ENCODE measurements at regions not wholly inside any gene's neighbourhood (a gene's known extent, or its start where the extent isn't known, plus 50 kb on each side); places are given as distances from the start of the nearest gene placed in this dataset.

DNA sequence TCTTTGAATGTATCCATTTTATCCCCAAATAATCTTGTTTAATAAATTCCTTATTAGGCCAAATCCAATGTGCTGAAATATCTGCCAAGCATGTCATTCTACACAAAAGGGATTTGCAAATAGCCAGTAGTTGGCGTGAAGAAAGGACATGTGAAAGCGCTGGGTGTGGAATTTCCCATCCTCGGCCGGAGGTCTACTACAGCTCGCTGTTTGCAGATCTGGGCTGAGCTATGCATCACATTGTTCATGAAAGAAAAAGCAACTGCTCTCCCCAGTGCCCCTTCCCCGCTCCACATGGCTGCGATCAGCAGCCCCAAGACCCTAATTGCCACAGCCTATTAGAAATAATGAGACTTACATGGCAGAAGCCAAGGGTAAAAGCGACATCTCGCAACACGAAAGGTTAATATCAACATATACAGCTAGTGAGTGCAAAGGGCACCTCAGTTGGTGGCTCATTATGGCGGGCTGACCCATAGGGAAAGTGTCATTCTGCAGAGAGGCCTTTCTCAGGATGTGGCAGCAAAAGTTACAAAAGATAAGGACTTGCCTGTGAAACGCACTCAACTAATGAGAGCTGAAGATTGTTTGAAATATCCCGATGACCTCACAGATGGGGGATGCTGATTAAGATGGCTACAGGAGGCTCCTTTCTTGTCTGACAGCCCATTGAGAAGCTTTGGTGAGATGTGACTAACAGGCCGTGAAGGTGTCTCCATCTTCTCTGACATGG is 126.9 kb upstream of the CYP1B1 start (continued):
- TF ChIP-seq, protein P1, sequence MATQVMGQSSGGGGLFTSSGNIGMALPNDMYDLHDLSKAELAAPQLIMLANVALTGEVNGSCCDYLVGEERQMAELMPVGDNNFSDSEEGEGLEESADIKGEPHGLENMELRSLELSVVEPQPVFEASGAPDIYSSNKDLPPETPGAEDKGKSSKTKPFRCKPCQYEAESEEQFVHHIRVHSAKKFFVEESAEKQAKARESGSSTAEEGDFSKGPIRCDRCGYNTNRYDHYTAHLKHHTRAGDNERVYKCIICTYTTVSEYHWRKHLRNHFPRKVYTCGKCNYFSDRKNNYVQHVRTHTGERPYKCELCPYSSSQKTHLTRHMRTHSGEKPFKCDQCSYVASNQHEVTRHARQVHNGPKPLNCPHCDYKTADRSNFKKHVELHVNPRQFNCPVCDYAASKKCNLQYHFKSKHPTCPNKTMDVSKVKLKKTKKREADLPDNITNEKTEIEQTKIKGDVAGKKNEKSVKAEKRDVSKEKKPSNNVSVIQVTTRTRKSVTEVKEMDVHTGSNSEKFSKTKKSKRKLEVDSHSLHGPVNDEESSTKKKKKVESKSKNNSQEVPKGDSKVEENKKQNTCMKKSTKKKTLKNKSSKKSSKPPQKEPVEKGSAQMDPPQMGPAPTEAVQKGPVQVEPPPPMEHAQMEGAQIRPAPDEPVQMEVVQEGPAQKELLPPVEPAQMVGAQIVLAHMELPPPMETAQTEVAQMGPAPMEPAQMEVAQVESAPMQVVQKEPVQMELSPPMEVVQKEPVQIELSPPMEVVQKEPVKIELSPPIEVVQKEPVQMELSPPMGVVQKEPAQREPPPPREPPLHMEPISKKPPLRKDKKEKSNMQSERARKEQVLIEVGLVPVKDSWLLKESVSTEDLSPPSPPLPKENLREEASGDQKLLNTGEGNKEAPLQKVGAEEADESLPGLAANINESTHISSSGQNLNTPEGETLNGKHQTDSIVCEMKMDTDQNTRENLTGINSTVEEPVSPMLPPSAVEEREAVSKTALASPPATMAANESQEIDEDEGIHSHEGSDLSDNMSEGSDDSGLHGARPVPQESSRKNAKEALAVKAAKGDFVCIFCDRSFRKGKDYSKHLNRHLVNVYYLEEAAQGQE (IDR thresholded peaks at IDR 0.05; ENCODE audit: borderline replicate concordance): no peak
- TF ChIP-seq EZH2 (IDR thresholded peaks at IDR 0.05; ENCODE audit: borderline replicate concordance, insufficient read depth, low read length, poor library complexity, severe bottlenecking) (no peak), TAF1 (IDR thresholded peaks at IDR 0.05; ENCODE audit: low read depth) (no peak)

DNA sequence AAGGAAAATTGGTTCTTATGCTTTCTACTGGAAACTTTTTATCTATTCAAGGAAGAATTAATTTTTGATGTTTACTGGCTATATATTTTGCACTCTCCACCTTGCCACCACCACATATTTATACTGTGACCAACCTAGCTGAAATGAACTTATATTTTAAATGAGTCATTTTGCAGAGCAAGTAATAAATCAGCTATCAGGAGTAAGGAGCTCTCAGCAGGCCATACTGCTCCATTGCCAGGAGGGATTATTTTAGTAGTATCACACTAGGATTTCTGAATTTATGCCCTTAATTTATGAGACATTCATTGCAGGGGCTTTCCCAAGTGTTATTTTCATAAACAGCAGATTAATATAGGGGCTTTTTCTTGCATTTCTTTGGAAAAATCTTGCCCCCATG is 125.8 kb upstream of the CYP1B1 start:
- TF ChIP-seq MXI1 (conservative IDR thresholded peaks at IDR 0.05; ENCODE audit: poor library complexity, severe bottlenecking) (no peak), TAF1 (IDR thresholded peaks at IDR 0.05; ENCODE audit: low read depth) (no peak), RAD21 (conservative IDR thresholded peaks at IDR 0.05) (no peak), EZH2 (IDR thresholded peaks at IDR 0.05; ENCODE audit: borderline replicate concordance, insufficient read depth, low read length, poor library complexity, severe bottlenecking) (no peak)
- TF ChIP-seq, protein P2, sequence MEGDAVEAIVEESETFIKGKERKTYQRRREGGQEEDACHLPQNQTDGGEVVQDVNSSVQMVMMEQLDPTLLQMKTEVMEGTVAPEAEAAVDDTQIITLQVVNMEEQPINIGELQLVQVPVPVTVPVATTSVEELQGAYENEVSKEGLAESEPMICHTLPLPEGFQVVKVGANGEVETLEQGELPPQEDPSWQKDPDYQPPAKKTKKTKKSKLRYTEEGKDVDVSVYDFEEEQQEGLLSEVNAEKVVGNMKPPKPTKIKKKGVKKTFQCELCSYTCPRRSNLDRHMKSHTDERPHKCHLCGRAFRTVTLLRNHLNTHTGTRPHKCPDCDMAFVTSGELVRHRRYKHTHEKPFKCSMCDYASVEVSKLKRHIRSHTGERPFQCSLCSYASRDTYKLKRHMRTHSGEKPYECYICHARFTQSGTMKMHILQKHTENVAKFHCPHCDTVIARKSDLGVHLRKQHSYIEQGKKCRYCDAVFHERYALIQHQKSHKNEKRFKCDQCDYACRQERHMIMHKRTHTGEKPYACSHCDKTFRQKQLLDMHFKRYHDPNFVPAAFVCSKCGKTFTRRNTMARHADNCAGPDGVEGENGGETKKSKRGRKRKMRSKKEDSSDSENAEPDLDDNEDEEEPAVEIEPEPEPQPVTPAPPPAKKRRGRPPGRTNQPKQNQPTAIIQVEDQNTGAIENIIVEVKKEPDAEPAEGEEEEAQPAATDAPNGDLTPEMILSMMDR (IDR thresholded peaks at IDR 0.05; ENCODE audit: poor library complexity, severe bottlenecking): no peak
- Histone ChIP-seq H3K79me2 (replicated peaks; ENCODE audit: insufficient read depth, low read length) (no peaks in the 10 kb centered on the region), H3K36me3 (ENCODE audit: insufficient read depth, low read length) (no peaks in the 10 kb centered on the region), H3K27ac (ENCODE audit: low read length) (no peak overlapping the region), H2AFZ (ENCODE audit: low read depth, low read length) (no peak overlapping the region), H3K9me3 (ENCODE audit: low read length) (no peaks in the 10 kb centered on the region), H3K9me2 (ENCODE audit: insufficient read depth, low read length) (no peaks in the 10 kb centered on the region), H3K9ac (ENCODE audit: low read length) (no peak overlapping the region), H3F3A (ENCODE audit: insufficient read depth, low read length, poor library complexity, severe bottlenecking) (no peaks in the 10 kb centered on the region), H3K4me3 (ENCODE audit: low read length) (no peak overlapping the region), H3K27me3 (ENCODE audit: insufficient read depth, low read depth, low read length) (no peaks in the 10 kb centered on the region), H3K4me2 (ENCODE audit: low read length) (no peak overlapping the region), H4K20me1 (ENCODE audit: insufficient read depth) (no peaks in the 10 kb centered on the region)

DNA sequence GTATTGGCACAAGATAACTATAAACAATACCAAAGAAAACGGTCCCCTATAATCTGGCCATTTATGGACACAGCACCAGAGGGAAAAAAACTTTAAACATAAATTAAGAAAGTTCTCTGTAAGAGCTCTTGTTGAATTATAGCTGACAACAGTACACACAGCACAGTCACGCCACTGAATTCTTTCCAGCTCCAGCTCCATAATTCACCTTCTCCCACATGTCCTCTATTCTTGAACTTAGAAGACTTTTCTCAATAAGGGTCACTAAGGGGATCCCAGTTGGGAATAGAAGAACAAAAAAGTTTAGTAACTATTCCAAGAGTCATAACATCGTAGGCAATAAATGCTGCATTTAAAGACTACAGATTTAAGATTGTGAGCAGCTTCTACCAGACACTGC is 124.6 kb upstream of the CYP1B1 start:
- Histone ChIP-seq H3K79me2 (replicated peaks; ENCODE audit: insufficient read depth, low read length) (no peaks in the 10 kb centered on the region), H3K9ac (ENCODE audit: low read length) (no peak overlapping the region), H3K9me3 (ENCODE audit: low read length) (no peaks in the 10 kb centered on the region), H4K20me1 (ENCODE audit: insufficient read depth) (no peaks in the 10 kb centered on the region), H3K36me3 (ENCODE audit: insufficient read depth, low read length) (no peaks in the 10 kb centered on the region), H3K27me3 (ENCODE audit: insufficient read depth, low read depth, low read length) (no peaks in the 10 kb centered on the region), H3K9me2 (ENCODE audit: insufficient read depth, low read length) (no peaks in the 10 kb centered on the region), H3K4me3 (ENCODE audit: low read length) (no peak overlapping the region), H3K27ac (ENCODE audit: low read length) (no peak overlapping the region), H3K4me2 (ENCODE audit: low read length) (no peak overlapping the region), H2AFZ (ENCODE audit: low read depth, low read length) (no peak overlapping the region), H3F3A (ENCODE audit: insufficient read depth, low read length, poor library complexity, severe bottlenecking) (no peaks in the 10 kb centered on the region)
- TF ChIP-seq, protein P1 (IDR thresholded peaks at IDR 0.05; ENCODE audit: borderline replicate concordance): no peak
- TF ChIP-seq EZH2 (IDR thresholded peaks at IDR 0.05; ENCODE audit: borderline replicate concordance, insufficient read depth, low read length, poor library complexity, severe bottlenecking): no peak
- TF ChIP-seq TAF1 (IDR thresholded peaks at IDR 0.05; ENCODE audit: low read depth): no peak
